Neural progenitor cell (in vitro differentiated cells): ENCODE measurements at regions not wholly inside any gene's neighbourhood (a gene's known extent, or its start where the extent isn't known, plus 50 kb on each side); places are given as distances from the start of the nearest gene placed in this dataset.

Source experiments
- DNase-seq: peaks from one replicate; pipeline ENCODE4 v3.0.0-alpha.2; 2016; ENCODE audit warnings: low spot score
- H2AFZ ChIP-seq: fragments of 200-600 bp; sonication (generic); replicated peaks from 2 replicates; pipeline ENCODE4 v1.6.1; 2016; ENCODE audit warnings: antibody characterized with exemption
- H3F3A ChIP-seq: fragments of 200-600 bp; sonication (generic); 2 replicates; pipeline ENCODE4 v1.6.1; 2016; ENCODE audit warnings: antibody characterized with exemption, low read depth
- H3K27ac ChIP-seq: fragments of 200-600 bp; sonication (generic); 2 replicates; pipeline ENCODE4 v1.5.1; 2016; ENCODE audit warnings: mild to moderate bottlenecking
- H3K27me3 ChIP-seq: fragments of 200-600 bp; sonication (generic); 2 replicates; pipeline ENCODE4 v1.6.1; 2016; ENCODE audit warnings: mild to moderate bottlenecking, moderate library complexity
- H3K36me3 ChIP-seq: fragments of 200-600 bp; sonication (generic); 2 replicates; pipeline ENCODE4 v1.5.1; 2016
- H3K4me1 ChIP-seq: fragments of 200-600 bp; sonication (generic); 2 replicates; pipeline ENCODE4 v1.6.1; 2016; ENCODE audit warnings: mixed run types
- H3K4me2 ChIP-seq: fragments of 200-600 bp; sonication (generic); 2 replicates; pipeline ENCODE4 v1.6.1; 2016
- H3K4me3 ChIP-seq: fragments of 200-600 bp; sonication (generic); 2 replicates; pipeline ENCODE4 v1.5.1; 2016
- H3K79me2 ChIP-seq: fragments of 200-600 bp; sonication (generic); 2 replicates; pipeline ENCODE4 v1.6.1; 2016; ENCODE audit warnings: low read depth
- H3K9ac ChIP-seq: fragments of 200-600 bp; sonication (generic); 2 replicates; pipeline ENCODE4 v1.6.1; 2016
- H3K9me3 ChIP-seq: fragments of 200-600 bp; sonication (generic); 2 replicates; pipeline ENCODE4 v1.5.1; 2016; ENCODE audit warnings: low read depth
- H4K20me1 ChIP-seq: fragments of 200-600 bp; sonication (generic); 2 replicates; pipeline ENCODE4 v1.6.1; 2016; ENCODE audit warnings: low read depth
- H3K27ac Mint-ChIP-seq: 3 replicates; pipeline ENCODE4 v1.8.0; 2021; ENCODE audit warnings: mixed read lengths
- H3K27me3 Mint-ChIP-seq: 2 replicates; pipeline ENCODE4 v1.8.0; 2022; ENCODE audit warnings: low read depth, mild to moderate bottlenecking, inconsistent platforms, moderate library complexity, mixed read lengths; ENCODE audit not compliant: insufficient read depth
- H3K36me3 Mint-ChIP-seq: 3 replicates; pipeline ENCODE4 v1.8.0; 2021; ENCODE audit warnings: mixed read lengths
- H3K4me1 Mint-ChIP-seq: 3 replicates; pipeline ENCODE4 v1.8.0; 2021; ENCODE audit warnings: mixed read lengths
- H3K4me3 Mint-ChIP-seq: 3 replicates; pipeline ENCODE4 v1.8.0; 2021; ENCODE audit warnings: mild to moderate bottlenecking, moderate library complexity, mixed read lengths
- H3K9me3 Mint-ChIP-seq: 3 replicates; pipeline ENCODE4 v1.8.0; 2020; ENCODE audit warnings: mixed read lengths
- CTCF ChIP-seq: fragments of 200-600 bp; sonication (generic); IDR thresholded peaks from 2 replicates; pipeline ENCODE4 v1.5.1; 2017; ENCODE audit warnings: antibody characterized with exemption, mild to moderate bottlenecking
- EZH2 ChIP-seq: fragments of 200-600 bp; sonication (generic); IDR thresholded peaks from 2 replicates; pipeline ENCODE4 v1.6.1; 2017; ENCODE audit warnings: antibody characterized with exemption, mild to moderate bottlenecking, moderate library complexity
- EZH2phosphoT487 ChIP-seq: fragments of 200-600 bp; sonication (generic); IDR thresholded peaks from 2 replicates; pipeline ENCODE4 v1.6.1; 2017; ENCODE audit warnings: antibody characterized with exemption

DNA sequence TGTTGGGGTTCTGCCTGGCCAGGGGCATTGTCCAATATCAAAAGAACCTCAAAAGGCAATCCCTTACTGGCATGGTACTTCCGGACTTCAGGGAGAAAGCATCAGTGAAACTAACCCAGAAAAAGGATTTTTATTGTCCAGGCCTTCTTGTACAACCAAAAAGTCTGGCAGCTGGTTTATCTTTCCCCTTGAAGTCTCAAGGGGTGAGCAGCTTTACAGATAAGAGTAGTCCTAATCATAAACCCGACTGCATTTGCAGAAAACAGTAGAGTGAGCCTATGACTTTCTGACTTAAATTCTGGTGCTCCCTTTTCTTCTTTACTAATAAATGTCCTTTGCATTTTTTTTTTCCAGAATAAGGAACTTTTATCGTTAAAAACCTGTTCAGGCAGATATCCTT, 104.0 kb upstream of the CHRM3 start:
- H3K9me3 ChIP-seq: no peaks in the 10 kb centered on the region
- H3F3A ChIP-seq: no peaks in the 10 kb centered on the region
- Mint-ChIP-seq H3K9me3 (peaks cover 3% of the 10 kb centered on the region), H3K4me1 (peaks cover 2% of the 10 kb centered on the region), H3K27ac (no peak overlapping the region), H3K27me3 (no peaks in the 10 kb centered on the region), H3K4me3 (no peak overlapping the region), H3K36me3 (no peaks in the 10 kb centered on the region)
- no peak overlapping the region for H2AFZ ChIP-seq
- no peaks in the 10 kb centered on the region for H3K27me3 ChIP-seq
- TF ChIP-seq CTCF (no peak), EZH2 (no peak), EZH2phosphoT487 (no peak)
- no peaks in the 10 kb centered on the region for H3K79me2 ChIP-seq
- H3K4me2 ChIP-seq: no peak overlapping the region
- H3K9ac ChIP-seq: no peak overlapping the region
- no peak overlapping the region for H3K4me3 ChIP-seq
- no peak overlapping the region for H3K27ac ChIP-seq
- no peaks in the 10 kb centered on the region for H4K20me1 ChIP-seq
- peaks cover 4% of the 10 kb centered on the region for H3K4me1 ChIP-seq
- H3K36me3 ChIP-seq: no peaks in the 10 kb centered on the region
- DNase-seq: no peak

DNA sequence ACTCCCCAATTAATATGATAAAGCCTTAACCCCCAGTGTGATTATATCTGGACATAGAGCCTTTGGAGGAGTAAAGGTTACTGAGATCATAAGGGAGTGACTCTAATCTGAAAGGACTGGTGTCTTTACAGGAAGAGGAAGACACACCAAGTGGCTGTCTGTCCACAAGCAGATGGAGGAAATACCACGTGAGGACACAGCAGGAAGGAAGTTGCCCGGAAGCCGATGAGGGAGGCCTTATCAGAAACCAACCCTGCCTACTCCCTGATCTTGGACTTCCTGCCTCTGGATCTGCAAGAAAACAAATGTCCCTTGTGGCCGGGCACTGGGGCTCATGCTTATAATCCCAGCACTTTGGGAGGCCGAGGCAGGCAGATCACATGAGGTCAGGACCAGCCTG, 110.3 kb upstream of the CHRM3 start:
- Mint-ChIP-seq H3K4me1 (no peaks in the 10 kb centered on the region), H3K27ac (no peak overlapping the region), H3K27me3 (no peaks in the 10 kb centered on the region), H3K9me3 (no peaks in the 10 kb centered on the region), H3K4me3 (no peak overlapping the region), H3K36me3 (no peaks in the 10 kb centered on the region)
- Histone ChIP-seq H3K4me3 (no peak overlapping the region), H3F3A (no peaks in the 10 kb centered on the region), H3K4me1 (no peaks in the 10 kb centered on the region), H4K20me1 (no peaks in the 10 kb centered on the region), H3K9me3 (no peaks in the 10 kb centered on the region), H3K27ac (no peak overlapping the region), H3K79me2 (no peaks in the 10 kb centered on the region), H3K36me3 (no peaks in the 10 kb centered on the region), H3K9ac (no peak overlapping the region), H2AFZ (no peak overlapping the region), H3K4me2 (no peak overlapping the region), H3K27me3 (no peaks in the 10 kb centered on the region)
- DNase-seq: no peak
- TF ChIP-seq EZH2phosphoT487 (no peak), CTCF (no peak), EZH2 (no peak)

DNA sequence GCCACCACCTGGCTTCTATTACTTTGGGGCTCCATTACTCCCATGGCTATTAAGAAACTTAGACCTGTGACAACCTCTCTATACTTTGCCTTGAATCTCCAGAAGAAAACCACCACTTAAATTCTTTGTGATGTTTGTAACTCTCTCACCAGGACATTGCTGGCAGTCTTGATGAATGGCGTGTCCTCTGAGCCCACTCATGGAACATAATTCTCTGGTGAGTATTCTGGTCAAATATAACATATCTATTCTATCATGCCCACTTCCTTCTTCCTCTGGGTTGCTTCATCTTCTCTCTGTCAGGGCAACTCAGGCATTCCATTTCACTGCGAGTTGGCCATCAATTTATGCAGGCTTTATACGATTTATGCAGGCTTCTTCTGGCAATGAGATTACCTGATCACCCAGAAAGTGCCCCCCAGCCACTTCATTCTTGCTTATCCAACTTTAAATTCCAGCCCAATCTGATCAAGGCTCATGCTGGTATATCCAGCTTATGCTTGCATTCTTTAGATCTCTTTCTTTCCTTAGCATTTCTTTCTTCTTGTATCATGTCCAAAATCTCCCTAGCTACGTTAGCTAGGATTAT, 112.0 kb upstream of the CHRM3 start:
- Histone ChIP-seq H3K27ac (no peak overlapping the region), H3K4me3 (no peak overlapping the region), H3K4me1 (no peaks in the 10 kb centered on the region), H3F3A (no peaks in the 10 kb centered on the region), H3K79me2 (no peaks in the 10 kb centered on the region), H4K20me1 (no peaks in the 10 kb centered on the region), H3K9me3 (no peaks in the 10 kb centered on the region), H3K4me2 (no peak overlapping the region), H3K36me3 (no peaks in the 10 kb centered on the region), H3K9ac (no peak overlapping the region), H2AFZ (no peak overlapping the region), H3K27me3 (no peaks in the 10 kb centered on the region)
- H3K4me1 Mint-ChIP-seq: no peaks in the 10 kb centered on the region
- H3K27me3 Mint-ChIP-seq: no peaks in the 10 kb centered on the region
- no peak overlapping the region for H3K27ac Mint-ChIP-seq
- H3K36me3 Mint-ChIP-seq: no peaks in the 10 kb centered on the region
- TF ChIP-seq CTCF (no peak), EZH2 (no peak), EZH2phosphoT487 (no peak)
- no peak overlapping the region for H3K4me3 Mint-ChIP-seq
- no peak for DNase-seq
- no peaks in the 10 kb centered on the region for H3K9me3 Mint-ChIP-seq
